D341Med (cell line): ENCODE measurements at regions not wholly inside any gene's neighbourhood (a gene's known extent, or its start where the extent isn't known, plus 50 kb on each side); places are given as distances from the start of the nearest gene placed in this dataset.

Experiments used
- DNase-seq: peaks from one replicate; pipeline ENCODE4 v3.0.0; 2012; ENCODE audit warnings: low spot score

GRCh38 chr6:77074037-77074713, 389.1 kb downstream of the HTR1B start:
- no peak for DNase-seq

DNA sequence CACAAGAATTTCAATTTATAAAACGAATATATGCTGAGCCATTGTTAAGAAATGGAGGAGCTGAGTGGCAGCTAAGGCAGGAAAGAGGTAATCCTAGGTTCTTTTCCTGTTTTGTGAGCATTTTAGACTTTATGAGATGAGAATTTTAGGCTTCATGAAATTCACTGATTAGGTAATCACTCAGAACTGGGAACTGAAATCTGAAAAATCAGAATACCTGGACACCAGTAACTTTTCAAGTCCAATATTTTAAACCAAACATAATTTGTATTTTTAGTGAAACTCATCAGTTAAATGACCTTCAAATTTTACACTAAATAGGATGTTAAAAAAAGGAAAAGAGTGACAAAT, 389.9 kb downstream of the HTR1B start:
- no peak for DNase-seq

DNA sequence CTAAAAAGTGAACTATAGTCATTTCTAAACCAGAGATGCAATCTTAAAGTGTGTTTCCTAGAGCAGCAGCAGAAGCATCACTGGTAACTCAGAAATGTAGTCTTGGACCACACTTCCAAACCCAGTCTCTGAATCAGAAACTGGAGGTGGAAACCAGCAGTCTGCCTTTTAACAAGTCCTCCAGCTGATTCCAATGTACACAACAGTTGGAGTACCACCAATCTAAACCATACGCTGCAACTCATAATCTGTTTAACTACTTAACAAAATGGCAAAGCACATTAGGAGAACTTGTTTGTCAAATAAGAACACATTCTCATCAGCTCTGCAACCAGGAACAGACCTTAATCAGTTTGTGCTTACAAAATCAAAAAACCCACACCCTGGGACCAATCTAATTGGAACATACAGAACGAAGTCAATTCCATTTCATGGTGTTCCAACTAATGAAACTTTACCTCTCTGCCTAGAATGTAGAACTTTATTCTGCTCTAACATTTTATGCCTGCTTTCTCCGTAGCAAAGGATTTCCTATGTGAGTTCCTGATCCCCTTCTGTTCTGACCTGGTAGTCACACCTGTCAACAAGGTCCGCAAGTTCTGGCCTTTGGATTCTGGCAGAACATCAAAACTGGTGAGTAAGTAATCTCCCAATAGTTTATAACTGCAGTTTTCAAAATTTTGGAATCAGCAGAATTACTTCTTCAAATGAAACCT, 390.4 kb downstream of the HTR1B start:
- DNase-seq: no peak

GRCh38 chr6:77063494-77063893, 399.8 kb downstream of the HTR1B start:
- no peak for DNase-seq

- no peak for DNase-seq
Measured at GRCh38 chr6:77055711-77056110, 407.6 kb downstream of the HTR1B start.

GRCh38 chr6:77040568-77041195, 422.6 kb downstream of the HTR1B start:
- DNase-seq: no peak

DNA sequence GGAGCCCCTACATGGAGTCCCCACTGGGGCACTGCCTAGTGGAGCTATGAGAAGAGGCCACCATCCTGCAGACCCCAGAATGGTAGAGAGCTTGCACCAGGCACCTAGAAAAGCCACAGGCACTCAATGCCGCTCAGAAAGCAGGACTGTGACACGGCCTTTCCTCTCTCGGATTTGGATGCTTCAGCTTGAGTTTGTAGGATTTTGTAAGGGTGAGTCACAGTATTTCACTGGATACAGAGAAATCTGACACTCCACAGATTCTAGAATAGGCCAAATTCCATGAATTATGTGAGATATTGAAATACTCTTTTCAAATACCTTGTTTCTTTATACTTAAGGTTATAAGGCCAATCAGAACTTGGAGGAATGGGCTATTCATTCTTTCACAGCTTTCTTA, 424.5 kb downstream of the HTR1B start:
- DNase-seq: no peak

DNA sequence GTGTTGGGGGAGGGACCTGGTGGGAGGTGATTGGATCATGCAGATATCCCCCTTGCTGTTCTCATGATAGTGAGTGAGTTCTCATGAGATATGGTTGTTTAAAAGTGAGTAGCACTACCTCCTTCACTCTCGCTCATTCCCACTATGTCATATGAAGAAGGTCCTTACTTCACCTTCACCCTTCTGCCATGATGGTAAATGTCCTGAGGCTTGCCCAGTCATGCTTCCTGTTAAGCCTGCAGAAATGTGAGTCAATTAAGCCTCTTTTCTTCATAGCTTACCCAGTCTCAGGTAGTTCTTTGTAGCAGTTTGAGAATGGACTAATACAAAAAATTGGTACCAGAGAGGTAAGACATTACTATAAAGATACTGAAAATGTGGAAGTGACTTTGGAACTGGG, 425.9 kb downstream of the HTR1B start:
- DNase-seq: no peak

DNA sequence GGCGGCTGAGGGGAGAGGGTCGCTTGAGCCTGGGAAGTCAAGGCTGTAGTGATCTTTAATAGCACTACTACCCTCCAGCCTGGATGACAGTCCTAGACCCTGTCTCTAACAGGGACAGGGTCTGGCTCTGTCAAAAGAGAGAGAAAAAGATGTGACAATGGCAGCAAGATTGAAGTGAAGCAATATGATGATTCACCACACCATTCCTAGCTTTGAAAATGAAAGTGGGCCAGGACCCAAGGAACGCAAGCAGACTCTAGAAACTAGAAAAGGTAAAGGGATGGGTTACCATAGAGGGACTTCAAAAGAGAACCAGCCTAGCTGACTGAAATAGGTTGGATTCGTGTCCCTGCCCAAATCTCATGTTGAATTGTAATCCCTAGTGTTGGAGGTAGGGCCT, 426.9 kb downstream of the HTR1B start:
- no peak for DNase-seq

- no peak for DNase-seq
Measured at GRCh38 chr6:77034161-77034560, 429.1 kb downstream of the HTR1B start.

GRCh38 chr6:77030929-77031674, 432.2 kb downstream of the HTR1B start:
- DNase-seq: no peak

DNA sequence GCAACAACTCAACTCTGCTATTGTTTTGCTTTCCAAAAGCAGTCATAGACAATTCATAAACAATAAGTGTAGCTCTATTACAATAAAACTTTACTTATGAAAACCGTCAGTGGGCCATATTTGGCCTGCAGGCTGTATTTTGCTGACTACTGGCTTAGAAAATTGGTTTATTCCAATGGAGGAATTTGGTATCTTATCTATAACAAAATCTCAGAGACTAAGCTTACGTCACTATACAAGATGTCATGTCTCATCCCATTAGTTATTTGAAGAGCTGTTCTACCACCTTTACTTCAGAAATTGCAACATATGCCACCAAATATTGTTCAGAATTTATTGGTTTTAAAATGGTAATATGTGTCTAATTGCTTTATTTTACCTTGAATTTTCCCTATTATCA, 436.9 kb downstream of the HTR1B start:
- DNase-seq: no peak

DNA sequence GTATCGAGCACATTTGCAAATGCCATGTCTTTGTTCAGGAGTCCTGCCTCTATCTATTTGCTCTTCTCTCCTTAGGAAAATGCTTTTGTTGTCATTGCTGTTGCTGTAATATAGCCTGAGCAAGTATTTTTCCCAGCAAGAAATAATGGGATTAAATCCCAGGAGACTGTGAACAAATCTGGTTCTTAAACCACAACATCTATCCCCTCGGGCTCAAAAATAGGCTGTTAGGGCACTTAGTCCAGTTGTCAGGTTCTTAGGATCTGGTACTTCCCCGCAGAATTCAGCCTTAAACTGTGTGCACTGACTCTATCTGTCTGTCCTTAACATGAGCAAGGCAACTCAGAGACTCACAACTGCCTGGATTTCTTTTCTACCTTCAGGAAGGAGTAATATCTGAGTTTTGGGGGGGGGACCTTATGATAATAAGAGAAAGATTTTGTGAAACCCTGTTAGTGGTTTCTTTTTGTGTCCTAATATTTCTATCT, 437.5 kb downstream of the HTR1B start:
- no peak for DNase-seq

- DNase-seq: no peak
Measured at GRCh38 chr6:77021778-77022177, 441.5 kb downstream of the HTR1B start.

- no peak for DNase-seq
Measured at GRCh38 chr6:77021232-77021631, 442.1 kb downstream of the HTR1B start.

GRCh38 chr6:77019081-77019480, 444.2 kb downstream of the HTR1B start:
- DNase-seq: no peak

DNA sequence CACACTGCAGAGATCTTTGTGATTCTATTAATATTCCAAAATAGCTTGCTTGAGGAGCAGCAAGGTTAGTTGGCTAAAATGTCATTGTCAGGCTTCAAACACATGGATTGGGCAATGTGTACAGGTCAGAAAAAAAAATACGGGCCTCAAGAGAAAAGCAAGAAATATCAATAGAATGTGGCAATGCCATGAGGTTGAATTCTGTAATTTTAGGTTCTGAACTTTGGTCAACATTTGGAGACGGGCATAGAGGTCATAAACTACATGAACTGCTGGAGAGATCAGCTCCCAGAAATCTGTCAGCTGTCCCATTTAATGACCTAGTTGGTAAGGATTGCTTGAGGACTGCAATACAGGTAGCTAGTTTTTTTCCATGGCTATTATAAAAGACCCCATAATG, 445.8 kb downstream of the HTR1B start:
- no peak for DNase-seq

DNA sequence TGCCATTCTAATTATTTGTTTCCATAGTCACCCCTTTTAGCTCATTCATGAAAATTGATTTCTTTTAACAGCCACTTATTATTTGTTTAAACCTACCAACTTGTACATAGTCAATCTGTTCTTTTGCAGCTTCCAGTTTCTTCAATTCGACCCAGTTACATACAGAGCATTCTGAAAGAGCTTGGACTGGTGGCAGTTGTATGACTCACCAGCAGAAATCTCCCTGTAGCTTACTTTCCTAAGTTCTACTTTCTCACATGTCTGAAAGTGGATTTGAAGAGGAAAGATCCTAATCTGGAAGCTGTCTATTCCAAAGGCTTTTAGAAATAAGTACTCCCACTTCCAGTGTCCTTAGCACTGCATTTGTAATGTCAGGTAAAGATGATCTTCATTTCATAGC, 447.9 kb downstream of the HTR1B start:
- no peak for DNase-seq

GRCh38 chr6:77011929-77012545, 451.3 kb downstream of the HTR1B start:
- no peak for DNase-seq

GRCh38 chr6:77010931-77011542, 452.3 kb downstream of the HTR1B start:
- no peak for DNase-seq

DNA sequence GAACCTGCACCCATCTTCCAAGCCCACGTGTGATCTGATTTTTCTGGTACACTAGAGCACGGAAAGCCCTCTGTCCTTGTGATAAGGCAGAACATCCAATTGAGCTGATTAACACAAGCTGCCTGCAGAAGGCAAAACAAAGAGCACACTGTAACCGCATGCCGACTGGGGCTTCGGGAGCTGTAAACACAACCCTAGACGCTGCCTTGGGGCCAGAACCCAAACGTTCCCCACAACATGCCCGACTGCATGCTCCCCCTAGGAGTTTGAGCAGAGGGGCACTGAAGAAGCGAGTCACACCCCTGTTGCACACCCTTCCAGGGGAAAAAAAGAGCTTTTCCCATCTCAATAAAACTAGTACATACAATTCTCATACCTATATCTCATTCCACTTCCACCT, 470.7 kb downstream of the HTR1B start:
- no peak for DNase-seq

DNA sequence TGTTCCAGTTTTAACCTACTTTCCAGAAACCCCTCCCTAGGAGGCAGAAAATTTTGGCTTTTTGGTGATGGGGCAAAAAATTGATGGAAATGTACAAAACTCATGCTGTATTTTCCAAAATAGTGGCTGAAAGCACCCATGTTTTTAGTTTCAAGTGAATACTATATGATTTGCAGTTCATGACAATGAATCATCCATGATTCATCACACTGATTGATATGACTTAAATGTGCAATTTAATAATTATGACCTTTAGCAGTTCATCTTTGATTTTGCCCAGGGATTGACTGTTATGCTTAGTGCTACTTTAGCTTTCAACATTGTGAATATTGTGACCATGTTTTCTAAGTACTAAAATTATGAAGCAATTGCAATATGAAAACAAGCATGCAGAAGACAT, 478.7 kb downstream of the HTR1B start:
- DNase-seq: no peak
